Transverse colon (tissue), 4 donors: ENCODE measurements at regions not wholly inside any gene's neighbourhood (a gene's known extent, or its start where the extent isn't known, plus 50 kb on each side); places are given as distances from the start of the nearest gene placed in this dataset.

Source experiments
- DNase-seq: peaks from one replicate; pipeline ENCODE4 v3.0.0-alpha.2; 2019
- H3K27ac ChIP-seq, 4 donors: fragments of 200-600 bp; sonication (generic); 2 replicates each; pipeline ENCODE4 v1.5.1; 2016 to 2018; ENCODE audit warnings: inconsistent platforms in 4 of 4
- H3K27me3 ChIP-seq: fragments of 200-600 bp; sonication (generic); 2 replicates; pipeline ENCODE4 v1.5.1; 2017; ENCODE audit warnings: inconsistent platforms
- H3K36me3 ChIP-seq, 4 donors: fragments of 200-600 bp; sonication (generic); 2 replicates each; pipeline ENCODE4 v1.5.1; 2017 to 2019; ENCODE audit warnings: inconsistent platforms in 4 of 4
- H3K4me1 ChIP-seq, 4 donors: fragments of 200-600 bp; sonication (generic); 2 replicates each; pipeline ENCODE4 v1.5.1; 2017 to 2020; ENCODE audit warnings: inconsistent platforms in 4 of 4
- H3K4me3 ChIP-seq, 4 donors: fragments of 200-600 bp; sonication (generic); 1 replicate in 1 of 4; 2 replicates in 3 of 4; pipeline versions ENCODE4 v1.5.1 to v1.6.1; 2017 to 2019; ENCODE audit warnings: inconsistent platforms in 4 of 4
- H3K9me3 ChIP-seq, 2 donors: fragments of 200-600 bp; sonication (generic); 2 replicates each; pipeline ENCODE4 v1.5.1; 2017 to 2019; ENCODE audit warnings: inconsistent platforms in 2 of 2
- EP300 ChIP-seq: sonication (generic); formaldehyde crosslinking; IDR thresholded peaks from one replicate; pipeline ENCODE4 v1.6.1; 2017; ENCODE audit warnings: antibody characterized with exemption, low read depth
- POLR2A ChIP-seq: fragments of 450-650 bp; IDR thresholded peaks from one replicate; pipeline ENCODE4 v1.6.1; 2016; ENCODE audit warnings: antibody characterized with exemption, mild to moderate bottlenecking, moderate library complexity
- POLR2AphosphoS5 ChIP-seq, 3 donors: sonication (generic); formaldehyde crosslinking; IDR thresholded peaks; one replicate each; pipeline ENCODE4 v1.6.1; 2016; ENCODE audit warnings: antibody characterized with exemption in 3 of 3
- WGBS, 2 donors: methylation state at CpG; one replicate each; pipeline ENCODE4 v1.1.5; 2018; ENCODE audit warnings: low coverage in 1 of 2; 5-methylcytosine and 5-hydroxymethylcytosine counted together
- in situ Hi-C, 4 donors: fragments of 200-750 bp; cut with MboI; loops; one replicate each; pipeline versions ENCODE4 v1.15.0 to v1.15.1; 2017; ENCODE audit warnings: low sequenced_read_pairs in 3 of 4, low pct_ligation_motif_present in 1 of 4, low pct_unique_long_range_greater_than_20kb in 1 of 4
- intact Hi-C: fragments of 100-400 bp; cut with DNase I; formaldehyde crosslinking; loops from one replicate; pipeline ENCODE4 v1.15.1; 2023; ENCODE audit warnings: low total_unique reads
- TF ChIP-seq, protein P1 (sequence below), 5 experiments: fragments of 200-600 bp in 3 of 5; fragments of 450-650 bp in 2 of 5; sonication (generic) in 3 of 5; IDR thresholded peaks; 1 replicate in 2 of 5; 2 replicates in 3 of 5; pipeline ENCODE4 v1.5.1; 2016 to 2017; ENCODE audit warnings: antibody characterized with exemption in 5 of 5, inconsistent platforms in 3 of 5, mild to moderate bottlenecking in 2 of 5, moderate library complexity in 1 of 5

DNA sequence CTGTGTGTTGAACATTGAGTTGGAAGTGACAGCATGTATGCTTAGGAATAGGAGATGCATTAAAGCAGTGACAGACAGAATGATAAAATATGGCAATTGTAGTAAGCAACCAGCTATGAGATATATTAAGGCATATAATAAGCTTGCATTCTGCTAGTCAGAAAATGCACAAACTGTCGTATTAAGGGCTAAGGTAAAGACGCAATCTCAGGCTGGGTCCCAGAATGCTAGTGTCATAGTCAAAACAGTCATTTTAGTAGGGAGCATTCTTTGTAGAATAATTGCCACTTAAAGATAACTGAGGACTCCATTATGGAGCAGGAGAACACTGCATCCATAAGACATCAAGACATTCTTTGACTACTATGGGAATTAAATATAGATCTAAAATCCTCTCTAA lies 1369.7 kb upstream of the C9orf72 start:
- Histone ChIP-seq H3K4me1 (no peaks in the 10 kb centered on the region), H3K4me3 (no peak overlapping the region), H3K27me3 (no peaks in the 10 kb centered on the region), H3K36me3 (no peaks in the 10 kb centered on the region), H3K9me3 (no peaks in the 10 kb centered on the region), H3K27ac (no peak overlapping the region)
- 91 to 94% methylated on average over 2 of the region's 2 CpGs for WGBS, 2 donors
- intact Hi-C loops: no loop called here
- TF ChIP-seq, protein P1, sequence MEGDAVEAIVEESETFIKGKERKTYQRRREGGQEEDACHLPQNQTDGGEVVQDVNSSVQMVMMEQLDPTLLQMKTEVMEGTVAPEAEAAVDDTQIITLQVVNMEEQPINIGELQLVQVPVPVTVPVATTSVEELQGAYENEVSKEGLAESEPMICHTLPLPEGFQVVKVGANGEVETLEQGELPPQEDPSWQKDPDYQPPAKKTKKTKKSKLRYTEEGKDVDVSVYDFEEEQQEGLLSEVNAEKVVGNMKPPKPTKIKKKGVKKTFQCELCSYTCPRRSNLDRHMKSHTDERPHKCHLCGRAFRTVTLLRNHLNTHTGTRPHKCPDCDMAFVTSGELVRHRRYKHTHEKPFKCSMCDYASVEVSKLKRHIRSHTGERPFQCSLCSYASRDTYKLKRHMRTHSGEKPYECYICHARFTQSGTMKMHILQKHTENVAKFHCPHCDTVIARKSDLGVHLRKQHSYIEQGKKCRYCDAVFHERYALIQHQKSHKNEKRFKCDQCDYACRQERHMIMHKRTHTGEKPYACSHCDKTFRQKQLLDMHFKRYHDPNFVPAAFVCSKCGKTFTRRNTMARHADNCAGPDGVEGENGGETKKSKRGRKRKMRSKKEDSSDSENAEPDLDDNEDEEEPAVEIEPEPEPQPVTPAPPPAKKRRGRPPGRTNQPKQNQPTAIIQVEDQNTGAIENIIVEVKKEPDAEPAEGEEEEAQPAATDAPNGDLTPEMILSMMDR (IDR thresholded peaks at IDR 0.05): no peak
- TF ChIP-seq POLR2A (no peak), POLR2AphosphoS5 (IDR thresholded peaks at IDR 0.05) (no peak), EP300 (no peak)
- in situ Hi-C loops: no loop called here
- DNase-seq: no peak

DNA sequence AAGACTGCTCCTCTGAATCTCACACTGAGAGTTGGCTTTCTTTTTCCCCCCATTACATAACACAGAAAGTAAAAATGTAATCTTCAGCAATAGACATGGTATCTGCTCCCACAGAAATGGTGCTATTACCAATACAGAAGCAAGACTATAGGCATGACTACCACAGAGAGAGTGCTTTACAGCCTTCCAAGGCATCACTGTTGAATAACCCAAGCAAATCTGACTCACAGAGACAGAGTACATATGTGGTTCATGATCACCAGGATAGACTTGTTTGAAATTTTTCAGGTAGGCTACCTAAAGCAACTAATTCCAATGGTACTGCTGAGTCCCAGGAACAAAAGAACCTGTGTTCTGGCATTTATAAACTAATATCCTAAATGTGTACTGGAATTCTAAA lies 1373.4 kb upstream of the C9orf72 start:
- no peak overlapping the region for H3K4me3 ChIP-seq
- DNase-seq: no peak
- in situ Hi-C loops: no loop called here
- H3K36me3 ChIP-seq: no peaks in the 10 kb centered on the region
- no peaks in the 10 kb centered on the region for H3K4me1 ChIP-seq
- intact Hi-C loops: no loop called here
- H3K27me3 ChIP-seq: no peaks in the 10 kb centered on the region
- H3K27ac ChIP-seq: no peak overlapping the region
- TF ChIP-seq EP300 (no peak), POLR2AphosphoS5 (IDR thresholded peaks at IDR 0.05) (no peak), POLR2A (no peak)
- TF ChIP-seq, protein P1 (IDR thresholded peaks at IDR 0.05): no peak
- no peaks in the 10 kb centered on the region for H3K9me3 ChIP-seq

DNA sequence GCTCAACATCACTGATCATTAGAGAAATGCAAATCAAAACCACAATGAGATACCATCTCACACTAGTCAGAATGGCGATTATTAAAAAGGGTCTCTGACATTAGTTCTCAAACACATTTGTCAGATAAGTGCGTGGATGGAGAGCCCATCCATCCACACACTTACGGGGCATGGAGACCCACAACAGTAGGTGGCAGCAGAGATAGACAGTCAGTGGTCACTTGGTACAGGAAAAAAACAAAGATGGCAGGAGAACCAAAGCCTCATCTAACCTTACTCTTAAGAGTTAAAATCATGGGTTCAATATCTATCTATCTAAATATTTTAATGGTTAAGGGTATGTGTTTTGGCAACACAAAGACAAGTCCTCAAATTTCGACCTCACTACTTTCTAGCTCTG lies 1378.7 kb upstream of the C9orf72 start:
- Histone ChIP-seq H3K4me3 (no peak overlapping the region), H3K36me3 (no peaks in the 10 kb centered on the region), H3K27me3 (no peaks in the 10 kb centered on the region), H3K4me1 (no peaks in the 10 kb centered on the region), H3K27ac (no peak overlapping the region), H3K9me3 (no peaks in the 10 kb centered on the region)
- in situ Hi-C loops: no loop called here
- WGBS, 2 donors: 80 to 87% methylated on average over 3 to 4 of the region's 4 CpGs
- DNase-seq: no peak
- intact Hi-C loops: no loop called here
- no peak for TF ChIP-seq POLR2AphosphoS5 (IDR thresholded peaks at IDR 0.05)
- no peak for TF ChIP-seq EP300
- no peak for TF ChIP-seq POLR2A
- TF ChIP-seq, protein P1 (IDR thresholded peaks at IDR 0.05): no peak

DNA sequence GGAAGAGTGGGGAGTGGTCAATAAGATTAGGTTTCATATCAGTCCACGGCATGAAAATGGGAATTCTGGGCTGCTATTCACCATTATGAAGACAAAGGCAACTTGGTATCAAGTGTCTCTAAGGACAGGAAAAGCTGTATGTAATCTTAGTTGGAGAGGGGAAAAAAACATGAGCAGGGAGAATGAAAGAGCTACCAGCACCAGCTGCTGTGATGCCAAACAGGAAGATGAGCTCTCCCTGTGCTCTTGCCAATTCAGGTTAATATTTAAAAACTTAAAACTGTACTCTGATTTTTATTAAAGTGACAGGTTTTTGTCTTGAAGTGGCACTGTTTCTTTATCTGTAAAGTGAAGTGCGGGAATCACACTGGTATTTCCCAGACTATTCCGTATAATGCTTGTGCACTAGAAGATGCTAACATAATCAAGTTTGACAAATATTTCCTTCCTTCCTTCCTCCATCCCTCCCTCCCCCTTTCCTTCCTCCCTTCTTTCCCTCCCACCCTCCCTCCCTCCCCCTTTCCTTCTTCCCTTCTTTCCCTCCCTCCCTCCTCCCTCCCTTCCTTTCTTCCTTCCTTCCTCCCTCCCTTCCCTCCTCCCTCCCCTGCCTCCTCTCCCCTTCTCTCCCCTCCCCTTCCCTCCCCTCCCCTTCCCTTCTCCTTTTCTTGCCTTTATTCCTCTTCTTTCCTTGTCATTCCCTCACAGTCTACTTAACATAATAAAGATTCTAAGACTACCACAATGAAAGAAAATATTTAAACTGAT lies 1383.0 kb upstream of the C9orf72 start:
- Histone ChIP-seq H3K36me3 (no peaks in the 10 kb centered on the region), H3K4me1 (no peaks in the 10 kb centered on the region), H3K27me3 (no peaks in the 10 kb centered on the region), H3K4me3 (no peak overlapping the region), H3K9me3 (no peaks in the 10 kb centered on the region), H3K27ac (no peak overlapping the region)
- TF ChIP-seq POLR2AphosphoS5 (IDR thresholded peaks at IDR 0.05) (no peak), POLR2A (no peak), EP300 (no peak)
- TF ChIP-seq, protein P1 (IDR thresholded peaks at IDR 0.05): no peak
- DNase-seq: no peak
- WGBS, 2 donors: 32 to 36% methylated on average over 3 of the region's 3 CpGs
- intact Hi-C loops: no loop called here
- in situ Hi-C loops: no loop called here
